ENCODE measurements at regions not wholly inside any gene's neighbourhood (a gene's known extent, or its start where the extent isn't known, plus 50 kb on each side); places are given as distances from the start of the nearest gene placed in this dataset.

DNA sequence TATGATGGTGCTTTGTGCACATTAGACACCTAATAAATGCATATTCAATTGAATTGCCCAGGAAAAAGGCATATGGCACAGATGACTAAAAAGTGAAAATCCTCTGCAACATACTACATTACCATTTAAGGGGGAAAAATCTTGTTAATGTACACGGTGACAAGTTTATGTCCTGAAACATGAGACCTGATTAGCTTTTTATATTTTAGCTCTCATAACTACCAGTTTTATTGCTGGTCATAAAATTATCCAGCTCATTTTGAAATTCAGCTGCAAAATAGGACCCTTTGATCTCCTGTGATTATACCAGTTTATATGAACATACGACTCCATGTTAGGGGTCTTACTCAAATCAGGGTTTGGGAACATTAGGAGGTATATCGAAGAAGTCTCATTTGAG is 684.6 kb upstream of the CCDC54 start:
- DNase-seq (ENCODE audit: low spot score): no peak

DNA sequence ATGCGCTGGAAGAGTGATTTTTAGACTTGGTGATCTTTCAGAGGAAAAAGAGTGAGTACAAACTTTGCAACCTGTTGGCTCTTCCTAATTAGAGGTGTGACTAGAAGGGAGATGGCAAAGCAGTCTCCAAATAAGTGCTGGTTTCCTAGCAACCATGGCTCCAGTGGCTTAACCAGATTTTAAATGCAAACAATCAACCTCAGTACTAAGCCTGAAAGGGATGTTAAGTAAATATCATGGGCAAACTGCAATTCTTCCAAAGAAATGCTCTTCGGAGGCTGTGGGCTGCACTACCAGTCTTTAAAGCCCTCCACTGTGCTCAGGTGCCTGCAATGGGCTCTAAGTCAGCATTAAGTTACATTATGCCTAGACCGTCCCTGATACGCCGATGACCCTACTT is 678.1 kb upstream of the CCDC54 start:
- DNase-seq (ENCODE audit: low spot score): no peak

DNA sequence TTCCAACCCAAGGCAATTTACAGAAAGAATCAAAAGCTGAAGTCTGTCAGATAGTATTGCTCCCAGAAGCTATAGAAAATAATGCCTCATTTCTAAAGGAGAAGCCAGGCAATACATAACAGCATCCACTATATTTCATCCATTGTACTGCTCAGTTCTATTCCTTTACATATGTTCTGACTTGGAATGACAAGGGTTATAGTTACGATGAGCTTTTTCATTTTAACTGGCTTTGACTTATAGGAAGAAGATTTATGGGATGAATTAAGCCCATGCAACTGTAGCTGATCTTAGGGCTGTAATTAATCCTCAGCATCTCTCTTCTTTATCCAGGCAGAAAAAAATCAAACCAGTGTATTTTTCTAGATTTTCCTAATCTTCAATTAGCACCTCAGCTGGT is 676.3 kb upstream of the CCDC54 start:
- DNase-seq (ENCODE audit: low spot score): no peak

- no peak for DNase-seq (ENCODE audit: low spot score)
Observed at GRCh38 chr3:106703524-106703923, 673.7 kb upstream of the CCDC54 start.

- DNase-seq (ENCODE audit: low spot score): no peak
Observed at GRCh38 chr3:106707347-106707746, 669.9 kb upstream of the CCDC54 start.

GRCh38 chr3:106710596-106710995 is 666.6 kb upstream of the CCDC54 start:
- DNase-seq (ENCODE audit: low spot score): no peak

- peak; percentile 72 for DNase-seq (ENCODE audit: low spot score)
Observed at GRCh38 chr3:106711650-106712049, 665.6 kb upstream of the CCDC54 start.

DNA sequence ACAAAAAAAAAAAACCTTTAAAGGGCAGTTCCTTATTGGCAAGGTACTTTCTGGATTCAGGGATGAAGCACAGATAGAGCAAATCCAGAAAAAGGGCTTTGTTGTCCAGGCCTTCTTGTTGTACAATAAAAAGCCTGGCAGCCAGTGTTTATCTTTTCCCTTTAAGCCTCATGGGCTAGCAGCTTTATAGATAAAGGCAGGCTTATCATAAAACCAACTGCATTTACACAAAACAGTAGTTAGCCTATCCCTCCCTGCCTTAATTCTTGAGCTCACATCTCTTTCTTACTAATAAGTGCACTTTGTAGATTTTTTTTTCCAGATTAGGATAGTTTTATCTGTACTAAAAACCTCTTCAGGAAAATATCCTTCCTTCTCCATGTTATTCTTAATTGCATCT is 662.8 kb upstream of the CCDC54 start:
- DNase-seq (ENCODE audit: low spot score): no peak

DNA sequence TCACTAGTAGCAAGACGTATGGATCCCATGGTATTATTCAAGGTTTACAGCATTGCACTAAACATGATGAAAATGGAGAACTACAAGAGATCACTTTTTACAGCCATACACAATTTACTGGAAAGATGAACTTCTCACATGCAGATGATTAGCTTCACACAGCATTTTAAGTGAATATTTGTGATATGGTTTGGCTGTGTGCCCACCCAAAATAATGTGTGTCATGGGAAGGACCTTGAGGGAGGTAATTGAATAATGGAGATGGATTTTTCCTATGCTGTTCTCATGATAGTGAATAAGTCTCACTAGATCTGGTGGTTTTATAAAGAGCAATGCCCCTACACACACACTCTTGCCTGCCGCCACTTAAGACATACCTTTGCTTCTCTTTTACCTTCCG is 662.0 kb upstream of the CCDC54 start:
- no peak for DNase-seq (ENCODE audit: low spot score)

DNA sequence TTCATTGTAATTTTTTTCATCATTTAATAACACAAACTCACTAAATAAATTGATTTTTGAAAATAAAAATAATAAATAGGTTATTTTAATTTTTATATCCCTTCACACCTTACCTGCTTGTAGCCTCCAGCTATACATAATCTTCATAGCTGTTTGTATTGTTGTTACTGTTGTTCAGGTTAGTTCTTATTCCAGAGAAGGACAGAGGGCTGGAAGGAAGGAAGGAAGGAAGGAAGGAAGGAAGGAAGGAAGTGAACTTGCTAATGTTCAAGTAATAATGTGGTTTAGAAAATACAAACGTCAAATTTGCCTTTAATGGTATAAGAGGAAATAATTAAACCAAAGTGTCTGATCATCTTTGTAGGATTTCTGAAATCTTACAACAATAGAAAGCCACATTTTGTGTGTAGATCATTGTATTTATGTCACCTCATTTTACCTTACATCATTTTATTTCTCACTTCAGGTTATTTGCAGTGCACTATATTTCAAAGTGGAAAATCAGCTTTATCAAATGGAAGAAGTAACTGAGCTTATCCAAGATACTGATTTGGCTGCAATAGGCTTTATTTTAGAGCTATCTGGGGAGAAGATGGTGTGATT is 660.0 kb upstream of the CCDC54 start:
- DNase-seq (ENCODE audit: low spot score): no peak

GRCh38 chr3:106719077-106719476 is 658.2 kb upstream of the CCDC54 start:
- DNase-seq (ENCODE audit: low spot score): no peak

DNA sequence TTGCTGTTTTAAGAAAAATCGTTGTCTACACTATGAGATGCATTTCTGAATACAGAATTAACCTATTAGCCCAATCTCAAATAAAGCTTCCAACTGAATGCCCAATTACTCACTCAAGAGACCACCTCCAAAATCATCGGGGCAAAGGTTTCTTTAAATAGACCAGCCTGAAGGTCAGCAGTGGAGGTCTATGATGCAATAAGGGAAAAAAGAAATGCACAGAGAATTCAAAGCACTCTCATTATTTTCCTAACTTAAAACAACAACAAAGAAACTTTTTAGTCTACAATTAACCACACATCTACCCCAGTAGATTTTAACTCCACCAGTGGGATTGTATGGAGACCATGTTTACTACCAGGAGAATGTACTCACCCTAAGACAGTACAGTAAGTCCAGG is 657.7 kb upstream of the CCDC54 start:
- no peak for DNase-seq (ENCODE audit: low spot score)

DNA sequence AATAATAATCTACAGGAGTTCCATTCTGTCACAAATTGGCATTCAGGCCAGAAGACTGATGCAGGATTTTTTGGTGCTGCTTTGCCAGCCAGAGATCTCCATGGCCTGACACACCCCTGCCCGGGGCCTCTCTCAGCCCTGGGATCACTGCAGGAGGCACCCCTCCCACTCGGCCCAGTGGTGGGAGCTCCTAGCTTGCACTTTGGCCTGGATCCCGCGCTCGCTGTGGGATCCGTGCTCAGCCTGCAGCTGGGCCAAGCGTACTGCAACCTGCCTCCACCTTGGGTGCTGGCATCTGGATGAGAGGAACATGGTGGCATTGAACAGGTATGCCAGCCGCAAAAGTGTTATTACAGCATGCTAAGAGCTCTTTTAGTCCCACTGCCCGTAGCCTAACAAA is 656.7 kb upstream of the CCDC54 start:
- no peak for DNase-seq (ENCODE audit: low spot score)

DNA sequence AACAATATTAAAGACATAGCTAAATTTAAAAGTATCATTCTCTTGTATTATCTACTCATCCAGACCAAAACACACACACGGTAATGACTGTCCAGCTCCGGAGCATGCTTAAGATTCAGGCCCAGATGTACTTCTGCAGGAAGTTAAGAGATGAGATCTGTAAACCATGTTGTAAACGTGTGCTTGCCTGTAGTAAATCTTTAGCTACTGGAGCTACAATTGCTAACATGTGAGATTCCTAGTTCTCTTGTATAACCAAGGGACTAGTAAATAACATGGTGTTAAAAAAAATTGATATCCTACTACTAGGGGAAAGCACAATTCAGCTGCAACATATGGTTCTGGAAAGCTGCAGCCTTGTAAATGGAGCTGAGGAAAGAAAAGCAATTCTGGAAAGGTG is 651.7 kb upstream of the CCDC54 start:
- DNase-seq (ENCODE audit: low spot score): no peak

GRCh38 chr3:106728315-106729098 is 648.7 kb upstream of the CCDC54 start:
- DNase-seq (ENCODE audit: low spot score): peak; percentile 98

GRCh38 chr3:106729481-106729880 is 647.8 kb upstream of the CCDC54 start:
- no peak for DNase-seq (ENCODE audit: low spot score)

- DNase-seq (ENCODE audit: low spot score): no peak
Observed at GRCh38 chr3:106731230-106731629, 646.0 kb upstream of the CCDC54 start.

- DNase-seq (ENCODE audit: low spot score): no peak
Observed at GRCh38 chr3:106734712-106735111, 642.5 kb upstream of the CCDC54 start.

DNA sequence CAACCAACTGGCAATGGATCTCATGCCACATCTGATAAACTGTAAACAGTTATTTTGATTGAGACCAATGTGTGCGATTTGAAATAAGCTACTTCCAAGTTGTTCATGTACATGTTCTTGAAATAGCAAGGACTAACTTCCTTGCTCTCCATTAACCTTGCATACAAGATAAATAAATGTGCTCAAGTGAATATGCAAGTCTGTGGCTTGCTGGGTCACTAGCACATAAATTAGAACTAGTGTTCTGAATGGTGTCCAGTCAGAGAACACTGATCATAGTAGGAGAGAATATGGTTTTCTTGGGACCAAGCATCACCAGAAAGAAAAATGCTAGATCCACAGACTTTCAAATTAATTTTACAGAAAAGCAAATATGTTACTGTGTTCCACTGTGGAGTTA is 640.0 kb upstream of the CCDC54 start:
- DNase-seq (ENCODE audit: low spot score): no peak

- DNase-seq (ENCODE audit: low spot score): no peak
Observed at GRCh38 chr3:106740116-106740515, 637.1 kb upstream of the CCDC54 start.

DNA sequence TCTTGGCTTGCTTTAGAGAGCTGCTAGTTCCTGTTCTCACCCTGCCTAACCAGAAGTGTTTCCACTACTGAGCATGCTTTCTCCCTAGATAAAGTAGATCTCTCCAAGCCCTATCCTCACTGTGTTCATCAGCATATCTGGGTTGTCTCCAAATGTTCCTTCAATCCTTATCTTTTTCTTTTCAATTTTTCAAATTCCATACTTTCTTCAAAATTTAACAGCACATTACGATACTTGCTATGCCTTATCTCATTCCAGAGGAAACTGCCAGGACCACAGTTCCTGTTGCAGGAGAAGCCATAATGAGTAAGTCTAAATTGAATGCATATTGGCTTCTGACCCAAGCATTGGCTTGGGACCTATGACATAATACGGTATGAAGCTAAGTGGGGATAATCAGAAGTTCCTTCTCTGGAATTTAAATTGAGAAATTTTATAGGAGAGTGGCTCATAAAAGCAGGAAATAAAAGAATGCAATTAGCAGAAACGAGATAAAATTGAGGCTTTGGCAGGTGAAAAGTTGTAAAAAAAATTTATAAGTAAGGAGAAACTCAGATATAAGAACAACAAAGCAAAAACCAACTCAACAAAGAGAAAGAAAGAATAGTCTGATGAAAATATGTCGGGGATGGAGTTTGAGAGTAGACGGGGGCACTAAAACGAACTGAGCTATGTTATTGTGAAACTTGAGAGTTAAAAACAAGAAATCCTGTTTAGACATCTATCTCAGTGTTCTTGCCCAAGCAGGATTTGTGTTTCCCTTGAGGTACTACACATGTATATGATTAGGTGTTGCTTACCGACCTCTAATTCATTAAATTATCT is 631.7 kb upstream of the CCDC54 start:
- peak; percentile 82 for DNase-seq (ENCODE audit: low spot score)

GRCh38 chr3:106746286-106746685 is 631.0 kb upstream of the CCDC54 start:
- no peak for DNase-seq (ENCODE audit: low spot score)

Data from A172 (cell line).